Stimulated activated CD4-positive, alpha-beta T cell treated with anti-CD3 and anti-CD28 coated beads, Interleukin-4, amount 100 ng/mL, for 48 hours (primary cell): ENCODE measurements at regions not wholly inside any gene's neighbourhood (a gene's known extent, or its start where the extent isn't known, plus 50 kb on each side); places are given as distances from the start of the nearest gene placed in this dataset.

Experiments used
- DNase-seq, 2 donors: peaks; one replicate each; pipeline ENCODE4 v3.0.0-alpha.2; 2020; ENCODE audit warnings: low read depth in 2 of 2

DNA sequence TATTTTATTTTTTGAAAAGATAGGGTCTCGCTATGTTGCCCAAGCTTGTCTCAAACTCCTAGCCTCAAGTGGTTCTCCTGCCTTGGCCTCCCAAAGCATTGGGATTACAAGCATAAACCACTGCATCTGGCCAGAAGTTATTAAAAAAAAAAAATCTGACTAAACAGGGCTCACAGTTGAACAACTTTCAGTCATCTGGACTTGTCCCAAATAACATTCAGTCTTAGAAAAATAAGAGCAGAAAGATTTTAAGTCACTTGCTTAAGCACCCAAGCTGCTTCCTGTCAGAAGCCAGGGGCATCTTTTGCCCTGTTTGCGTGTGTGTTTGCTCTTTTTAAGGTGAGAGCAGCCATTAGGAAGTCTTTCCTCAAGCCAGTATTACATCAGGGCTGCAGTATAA, 286.8 kb downstream of the LMO4 start:
- no peak for DNase-seq

DNA sequence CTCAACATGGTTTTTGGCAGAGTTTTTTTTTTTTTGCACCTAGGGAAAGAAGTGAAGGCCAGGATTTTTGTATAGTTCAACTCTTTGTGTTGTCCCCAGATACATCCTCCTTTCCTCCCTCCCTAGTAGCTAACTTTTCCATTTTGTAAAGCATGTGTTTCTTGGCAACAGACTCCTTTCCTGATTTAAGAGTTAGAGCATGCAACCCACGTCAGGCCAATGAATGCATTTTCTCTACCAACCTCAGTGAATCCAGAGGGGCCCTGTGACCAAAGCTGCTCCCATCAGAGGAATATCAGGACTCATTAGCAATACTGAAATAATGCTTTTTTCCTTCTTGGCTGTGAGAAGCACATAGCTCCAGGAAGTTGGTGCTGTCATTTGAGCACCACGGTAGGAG, 287.2 kb downstream of the LMO4 start:
- no peak for DNase-seq

DNA sequence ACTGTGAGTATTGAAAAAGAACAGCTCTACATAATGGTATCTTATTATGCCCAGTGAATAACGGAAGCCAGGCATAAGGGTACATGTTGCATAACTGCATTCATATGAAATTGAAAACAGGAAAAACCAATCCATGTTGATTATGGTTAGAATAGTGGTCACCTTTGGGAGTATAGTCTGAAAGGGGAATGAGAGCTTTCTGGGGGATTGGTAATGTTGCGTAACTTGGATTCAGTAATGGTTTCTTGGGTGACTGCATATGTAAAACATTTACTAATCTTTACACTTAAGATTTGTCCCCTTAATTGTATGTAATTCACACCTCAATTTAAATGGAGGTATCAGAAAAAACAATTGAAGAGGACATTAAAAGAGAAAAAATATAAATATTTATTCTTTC, 292.1 kb downstream of the LMO4 start:
- no peak for DNase-seq

DNA sequence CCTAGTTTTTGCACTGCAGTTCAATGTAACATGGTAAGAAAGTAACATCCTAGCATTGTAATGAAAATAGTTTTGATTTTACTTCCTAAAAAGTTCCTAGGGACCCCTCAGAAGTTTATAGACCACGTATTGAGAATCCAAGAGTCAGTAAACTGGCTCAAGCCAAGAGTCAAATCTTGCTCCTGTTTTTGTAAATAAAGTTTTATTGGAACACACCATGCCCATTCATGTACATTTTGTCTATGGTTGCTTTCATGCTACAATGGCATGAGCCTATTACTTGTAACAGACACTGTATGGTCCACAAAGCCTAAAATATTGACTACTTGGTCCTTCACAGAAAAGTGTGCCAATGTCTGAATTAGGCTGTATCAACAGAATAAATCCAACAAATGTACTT, 301.0 kb downstream of the LMO4 start:
- DNase-seq, result no peak

DNA sequence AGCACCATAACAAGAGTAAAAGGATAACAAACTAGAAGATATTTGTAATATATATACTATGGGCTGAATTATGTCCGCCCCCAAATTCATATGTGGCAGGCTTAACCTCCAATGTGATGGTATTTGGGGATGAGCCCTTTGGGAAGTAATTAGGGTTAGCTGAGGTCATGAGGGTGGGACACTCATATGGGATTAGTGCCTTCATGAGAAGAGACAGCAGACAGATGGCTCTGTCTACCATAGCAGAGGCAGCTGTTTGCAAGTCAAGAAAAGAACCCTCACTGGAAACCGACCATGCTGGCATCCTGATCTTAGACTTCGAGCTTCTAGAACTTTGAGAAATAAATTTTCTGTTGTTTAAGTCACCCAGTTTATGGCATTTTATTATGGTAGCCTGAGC, 303.6 kb downstream of the LMO4 start:
- DNase-seq, result no peak

DNA sequence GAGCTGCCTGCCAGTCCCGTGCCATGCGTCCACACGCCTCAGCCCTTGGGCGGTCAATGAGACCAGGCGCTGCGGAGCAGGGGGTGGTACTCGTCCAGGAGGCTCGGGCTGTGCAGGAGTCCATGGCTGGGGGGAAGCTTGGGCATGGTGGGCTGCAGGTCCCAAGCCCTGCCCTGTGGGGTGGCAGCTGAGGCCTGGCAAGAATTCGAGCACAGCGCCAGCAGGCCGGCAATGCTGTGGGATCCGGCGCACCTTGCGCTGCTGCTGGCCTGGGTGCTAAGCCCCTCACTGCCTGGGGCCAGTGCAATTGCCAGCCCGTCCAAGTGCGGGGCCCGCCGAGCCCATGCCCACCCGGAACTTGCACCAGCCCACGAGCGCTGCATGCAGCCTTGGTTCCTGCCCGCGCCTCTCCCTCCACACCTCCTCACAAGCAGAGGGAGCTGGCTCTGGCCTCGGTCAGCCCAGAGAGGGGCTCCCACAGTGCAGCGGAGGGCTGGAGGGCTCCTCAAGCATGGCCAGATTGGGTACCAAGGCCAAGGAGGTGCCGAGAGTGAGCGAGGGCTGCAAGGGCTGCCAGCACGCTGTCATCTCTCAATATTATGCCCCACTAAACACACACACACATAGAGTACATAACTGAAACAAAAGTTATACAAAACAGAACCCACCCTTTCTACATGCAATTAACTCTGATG, 307.7 kb downstream of the LMO4 start:
- no peak for DNase-seq

DNA sequence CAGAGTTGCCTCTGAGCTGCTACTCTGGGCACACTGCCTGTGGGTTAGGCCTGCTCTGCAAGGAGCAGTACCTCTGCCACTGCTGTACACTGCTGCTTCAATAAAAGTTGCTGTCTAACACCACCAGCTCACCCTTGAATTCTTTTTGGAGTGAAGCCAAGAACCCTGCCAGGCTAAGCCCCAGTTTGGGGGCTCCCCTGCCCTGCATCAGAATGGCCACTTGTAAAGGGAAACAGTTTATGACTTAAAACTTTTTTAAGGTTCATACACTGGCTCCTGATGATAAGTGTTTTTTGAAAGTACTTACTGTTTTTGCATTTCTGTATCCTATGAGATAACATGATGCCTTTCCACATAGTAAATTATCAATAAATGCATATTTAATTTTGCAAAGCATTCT, 310.0 kb downstream of the LMO4 start:
- DNase-seq, result no peak

DNA sequence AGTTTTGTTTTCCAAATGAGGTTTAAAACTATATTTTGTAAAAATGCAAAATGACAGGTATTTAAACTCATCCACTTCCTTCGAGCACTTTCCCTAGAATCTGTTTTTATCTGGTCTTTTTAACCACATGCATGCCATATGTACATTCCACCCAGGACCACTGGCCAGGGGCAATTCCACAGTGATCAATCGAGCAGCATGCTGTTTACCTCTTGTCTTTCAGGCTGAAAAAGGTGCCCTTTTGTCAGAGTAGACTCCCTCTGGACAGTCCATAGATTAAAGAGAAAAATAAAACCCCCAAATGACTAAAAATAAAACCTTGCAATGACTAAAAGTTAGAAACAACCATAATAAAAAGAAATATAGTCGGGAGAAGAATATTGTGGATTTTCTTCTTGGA, 313.3 kb downstream of the LMO4 start:
- DNase-seq, result no peak

DNA sequence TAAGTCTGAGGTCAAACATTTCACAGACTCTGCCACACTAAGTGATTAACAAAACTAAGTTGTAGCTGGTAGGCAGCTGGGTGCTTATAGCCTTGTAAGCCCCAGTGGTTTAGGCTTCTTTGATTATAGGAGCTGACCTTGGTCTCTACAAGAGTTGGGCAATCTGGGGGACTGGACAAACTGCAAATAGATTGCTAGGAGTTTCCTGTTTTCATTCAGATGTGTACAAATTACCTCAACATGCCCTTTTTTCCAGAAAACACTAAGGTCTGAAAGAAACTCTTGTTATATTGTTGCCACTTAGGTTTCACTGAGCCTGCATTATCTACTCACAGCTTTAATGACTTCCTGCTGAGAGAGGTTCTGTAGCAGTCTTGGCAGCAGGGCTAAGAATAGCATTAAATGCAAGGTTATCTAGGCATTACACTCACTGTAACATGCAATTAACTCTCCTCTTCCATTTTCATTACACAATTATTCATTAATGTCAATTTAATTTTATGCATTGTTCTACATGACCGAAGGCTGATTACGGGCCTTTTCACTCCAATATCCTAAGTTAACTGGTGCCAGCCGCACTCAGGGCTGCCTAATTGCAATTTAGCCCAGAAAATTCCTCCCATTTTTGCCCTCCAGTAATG, 314.0 kb downstream of the LMO4 start:
- no peak for DNase-seq

DNA sequence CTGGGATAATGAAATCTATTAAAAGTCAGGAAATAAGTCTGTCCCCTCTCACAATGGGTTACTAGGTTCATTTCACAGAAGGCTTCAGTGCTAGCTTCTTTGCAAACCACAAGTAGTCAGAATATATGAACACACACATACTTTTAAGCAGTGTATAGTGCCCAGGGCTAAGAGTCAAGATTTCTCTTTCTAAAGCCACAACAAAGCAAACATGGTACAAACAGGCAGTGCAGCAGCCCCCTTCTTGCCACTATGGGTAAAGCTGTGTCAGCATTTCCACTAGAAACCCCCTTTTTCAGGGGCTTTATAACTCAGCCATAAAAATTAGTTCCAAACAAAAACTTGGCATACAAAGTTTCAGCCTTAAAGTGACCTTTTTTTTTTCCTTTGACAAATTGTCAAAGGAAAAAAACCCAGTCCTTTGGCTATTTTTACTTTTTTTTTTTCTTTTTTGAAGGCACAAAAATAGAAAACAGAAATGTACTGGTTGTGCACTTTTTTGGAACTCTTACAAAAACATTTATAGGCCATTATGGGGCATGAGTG, 315.4 kb downstream of the LMO4 start:
- no peak for DNase-seq

DNA sequence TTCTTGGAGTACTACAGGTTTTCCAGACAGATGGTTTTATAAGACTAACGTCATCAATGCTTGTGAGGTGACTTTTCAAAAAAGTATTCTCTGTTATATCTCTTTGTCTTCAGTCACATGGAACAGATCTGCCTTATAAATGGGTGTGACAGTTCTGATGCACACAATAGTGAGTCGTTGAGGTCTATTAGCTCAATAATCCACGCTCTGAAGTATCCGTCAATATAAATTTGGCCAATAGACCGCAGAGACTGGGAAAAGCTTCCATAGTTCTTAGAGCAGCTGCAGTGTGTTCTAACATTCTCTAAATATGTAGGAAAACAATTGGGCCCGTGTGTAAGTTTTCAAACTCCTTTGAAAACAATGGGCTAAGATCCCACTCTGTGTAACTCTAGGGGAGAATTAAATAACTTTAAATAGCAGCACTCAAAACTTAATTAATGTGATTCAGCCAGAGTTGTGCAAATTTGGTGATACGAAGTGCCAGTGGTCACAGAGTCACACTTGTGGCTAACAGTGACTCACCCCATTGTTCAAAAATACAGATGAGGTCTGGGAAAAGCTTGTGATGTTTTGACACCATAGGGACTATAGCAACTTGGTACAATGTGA, 316.0 kb downstream of the LMO4 start:
- no peak for DNase-seq

DNA sequence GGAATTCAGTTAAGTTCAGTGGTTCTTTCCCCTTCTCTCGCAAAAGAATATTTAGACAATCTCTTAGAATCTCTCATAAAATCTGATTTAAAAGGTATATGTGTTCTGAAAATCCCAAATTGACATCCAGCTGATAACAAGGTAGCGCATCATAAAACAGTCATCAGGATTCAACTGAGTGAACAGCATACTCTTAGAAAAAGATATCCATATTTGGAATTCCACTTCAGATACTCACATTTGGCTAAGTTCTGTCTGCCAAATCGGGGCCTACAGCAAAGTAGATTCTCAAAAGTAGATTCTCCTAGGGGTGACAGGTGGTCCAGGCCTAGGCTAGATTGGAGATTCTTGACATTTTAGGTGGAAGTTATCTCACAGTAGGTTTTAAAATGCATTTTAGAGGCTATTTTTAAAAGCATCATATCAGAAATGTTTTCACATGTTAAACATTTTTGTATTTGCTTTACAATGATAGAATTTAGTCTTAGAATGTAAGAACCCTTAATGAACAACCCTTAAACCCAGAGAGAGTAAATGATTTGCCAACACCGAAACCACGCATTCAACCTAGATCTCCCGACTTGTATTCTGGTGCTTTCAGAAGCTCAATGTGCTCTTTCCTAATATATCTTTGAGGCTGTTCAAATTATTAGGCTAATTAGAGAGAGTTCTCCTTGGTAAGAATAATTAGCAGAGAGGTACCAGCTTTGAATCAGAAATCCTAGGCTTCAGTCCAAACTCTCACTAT, 318.9 kb downstream of the LMO4 start:
- no peak for DNase-seq

DNA sequence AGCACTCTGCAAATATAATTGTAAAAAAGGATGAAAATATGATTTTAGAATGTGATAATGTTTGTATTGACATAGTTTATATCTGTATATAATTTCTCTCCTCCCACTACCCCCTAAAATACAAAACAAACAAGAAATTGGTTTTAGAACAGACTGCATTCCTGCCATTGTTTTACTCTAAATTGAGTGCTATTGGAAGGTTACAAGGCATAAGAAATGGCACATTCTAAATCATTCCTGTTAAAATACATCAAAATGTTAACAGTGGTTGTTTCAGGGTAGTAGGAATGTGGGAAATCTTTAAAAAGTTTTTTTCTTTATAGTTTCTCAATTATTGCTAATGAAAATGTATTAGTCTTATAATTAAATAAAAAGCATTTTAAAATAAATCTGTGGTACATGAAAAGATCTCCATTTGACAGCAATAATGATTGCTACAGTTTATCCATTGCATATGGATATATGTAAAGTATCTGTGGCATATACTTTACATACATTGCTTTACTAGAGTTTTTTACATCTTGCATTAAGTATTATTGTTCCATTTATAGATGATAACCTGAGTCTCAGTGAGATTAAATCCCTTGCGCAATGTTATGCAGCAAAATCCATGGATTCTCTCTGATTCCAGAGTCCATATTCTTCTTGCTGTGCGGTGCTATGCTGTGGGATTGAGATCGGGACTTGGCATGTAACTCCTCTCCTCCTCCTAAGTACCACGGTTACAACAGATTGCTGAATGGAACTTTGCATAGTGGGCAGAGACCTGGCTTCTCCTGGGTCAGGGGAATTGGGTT, 319.8 kb downstream of the LMO4 start:
- DNase-seq, result no peak

DNA sequence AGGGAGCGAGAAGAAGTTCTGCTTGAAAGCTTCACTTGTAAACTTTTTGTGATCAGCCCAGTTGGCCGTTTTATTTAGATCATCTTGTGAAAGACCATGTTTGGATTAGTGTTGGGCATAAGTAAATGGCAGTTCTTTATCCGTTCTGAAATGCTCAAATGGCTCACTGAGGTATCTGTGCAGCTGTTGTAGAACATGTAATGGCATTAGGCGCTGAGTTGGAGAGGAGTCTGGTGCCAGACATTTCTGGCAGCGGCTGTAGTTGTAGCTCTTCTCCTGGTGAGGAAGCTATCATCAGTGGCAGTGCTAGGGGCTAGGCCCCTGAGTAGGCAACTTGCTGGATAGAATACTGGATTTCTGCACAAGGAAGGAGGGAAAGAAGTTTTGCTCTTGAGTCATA, 321.6 kb downstream of the LMO4 start:
- no peak for DNase-seq

DNA sequence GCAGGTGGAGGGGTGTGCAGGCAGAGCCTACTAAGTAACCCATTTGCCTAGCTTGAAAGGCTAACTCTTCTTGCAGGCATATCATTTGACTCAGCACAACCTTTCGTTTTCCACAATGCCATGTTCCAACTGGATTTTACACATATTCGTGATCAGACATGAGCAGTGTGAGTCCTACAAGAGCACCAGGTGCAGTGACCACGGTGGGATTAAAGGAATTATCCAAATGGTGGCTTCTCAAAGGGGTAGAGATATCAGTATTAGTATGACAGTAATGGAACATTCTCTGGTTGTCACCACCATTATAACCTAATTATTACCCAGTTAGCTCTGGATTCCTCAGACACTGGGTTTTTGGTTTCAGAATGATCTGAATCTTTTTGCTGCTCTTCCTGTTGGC, 323.5 kb downstream of the LMO4 start:
- no peak for DNase-seq

DNA sequence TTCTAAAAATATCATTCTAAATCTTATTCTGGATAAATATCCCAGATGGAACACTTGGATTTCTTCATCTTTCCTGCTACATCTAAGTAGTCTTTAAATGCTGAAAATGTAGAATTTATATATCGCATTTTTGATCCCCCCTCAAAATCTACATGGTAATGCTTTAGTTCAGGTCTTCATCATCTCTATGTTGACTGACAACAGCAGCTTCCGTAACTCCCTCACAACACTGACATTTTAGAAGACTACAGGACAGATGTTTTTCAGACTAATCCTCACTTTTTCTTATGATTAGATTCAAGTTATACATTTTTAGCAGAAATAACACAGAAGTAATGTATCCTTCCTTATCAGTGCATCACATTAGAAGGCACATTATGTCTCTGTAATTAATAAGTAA, 336.5 kb downstream of the LMO4 start:
- no peak for DNase-seq

DNA sequence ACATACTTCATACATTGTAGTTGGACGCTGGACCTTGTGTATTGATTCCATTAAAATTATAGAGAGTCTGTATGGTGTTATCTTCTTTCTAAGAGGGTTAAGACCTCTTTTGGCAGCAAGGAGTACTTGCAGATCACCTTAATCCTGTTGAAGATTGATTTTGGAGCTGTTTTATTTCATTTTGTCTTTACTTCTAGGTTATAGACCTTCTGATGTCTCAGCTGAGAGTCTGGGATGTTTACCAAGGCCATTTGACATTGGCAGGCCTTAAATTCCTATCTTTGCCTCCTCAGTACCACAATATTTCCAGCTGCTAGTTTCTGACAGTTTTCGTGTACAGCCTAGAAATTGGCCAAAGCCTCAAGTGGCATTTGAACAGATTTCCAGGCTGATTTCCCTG, 338.0 kb downstream of the LMO4 start:
- DNase-seq, result no peak

DNA sequence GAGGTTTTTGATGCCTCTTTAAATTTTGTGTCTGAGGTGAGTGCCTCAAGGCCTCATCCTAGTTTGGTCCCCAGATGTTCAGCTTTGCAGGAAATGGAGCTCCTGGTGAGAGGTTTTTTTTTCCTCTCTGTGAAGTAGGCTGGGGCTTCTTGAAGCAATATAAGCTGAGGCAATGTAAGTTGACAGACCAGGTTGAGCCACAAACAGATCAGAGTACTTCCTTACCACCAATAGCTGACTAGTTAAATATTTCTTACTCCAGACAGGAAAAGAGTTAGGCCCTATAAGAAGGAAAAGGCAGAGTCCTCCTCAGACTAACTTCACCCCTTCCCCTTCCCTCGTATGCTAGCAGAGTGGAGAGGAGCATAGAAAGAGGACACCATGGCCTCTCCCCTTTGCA, 341.0 kb downstream of the LMO4 start:
- no peak for DNase-seq

DNA sequence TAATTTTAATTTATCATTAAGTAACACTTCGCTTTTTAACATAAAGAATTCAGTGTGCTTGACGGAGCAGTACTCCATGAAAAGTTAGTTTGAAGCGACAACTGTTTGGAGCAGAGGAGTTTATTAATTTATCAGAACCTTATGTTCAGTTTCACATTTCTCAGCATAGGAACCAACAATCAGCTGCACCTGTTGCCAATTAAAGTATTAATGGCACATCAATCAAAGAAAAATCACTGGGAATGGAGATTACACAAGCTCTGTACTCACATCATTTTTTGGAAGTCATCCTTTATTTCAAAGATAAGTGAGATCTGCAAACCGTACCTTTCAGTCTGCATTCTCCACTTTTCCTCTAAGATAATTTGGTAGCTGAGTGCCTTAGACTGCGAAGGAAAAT, 344.6 kb downstream of the LMO4 start:
- DNase-seq, result no peak

DNA sequence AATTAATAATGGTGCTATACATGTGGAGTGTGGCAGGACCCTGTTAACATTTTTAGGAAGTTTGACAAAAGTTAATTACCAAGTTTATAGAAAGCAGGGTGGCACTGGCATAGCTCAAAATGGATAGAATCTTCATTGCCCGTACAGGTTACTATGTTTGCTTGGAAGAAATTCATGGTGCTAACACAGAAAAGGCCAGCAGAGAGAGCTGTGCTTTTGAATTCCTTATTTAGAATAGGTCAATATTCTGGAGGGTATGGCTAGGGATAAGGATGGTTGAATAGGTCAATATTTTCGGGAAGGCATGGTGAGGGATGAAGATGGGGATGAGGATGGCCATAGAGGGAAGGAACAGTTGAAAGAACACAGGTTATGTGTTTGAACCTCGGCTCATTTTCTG, 345.1 kb downstream of the LMO4 start:
- no peak for DNase-seq

DNA sequence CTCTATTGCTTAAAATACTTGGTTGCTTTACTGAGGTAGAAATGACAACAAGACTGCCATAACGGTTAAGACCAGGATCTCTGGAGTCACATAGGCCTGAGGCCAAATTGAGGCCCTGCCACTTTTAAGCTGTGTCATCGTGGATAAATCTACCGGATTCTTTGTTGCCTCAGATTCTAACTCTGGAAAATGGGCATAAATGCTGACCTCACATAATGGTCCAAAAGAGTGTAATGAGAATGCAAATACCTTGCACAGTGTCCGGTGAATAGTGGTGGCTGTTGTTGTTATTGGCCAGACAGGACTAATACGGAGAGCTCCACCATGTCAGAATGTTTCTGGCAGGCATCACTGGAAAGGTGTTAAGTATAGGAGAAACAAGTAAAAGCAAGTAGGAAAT, 346.1 kb downstream of the LMO4 start:
- no peak for DNase-seq

DNA sequence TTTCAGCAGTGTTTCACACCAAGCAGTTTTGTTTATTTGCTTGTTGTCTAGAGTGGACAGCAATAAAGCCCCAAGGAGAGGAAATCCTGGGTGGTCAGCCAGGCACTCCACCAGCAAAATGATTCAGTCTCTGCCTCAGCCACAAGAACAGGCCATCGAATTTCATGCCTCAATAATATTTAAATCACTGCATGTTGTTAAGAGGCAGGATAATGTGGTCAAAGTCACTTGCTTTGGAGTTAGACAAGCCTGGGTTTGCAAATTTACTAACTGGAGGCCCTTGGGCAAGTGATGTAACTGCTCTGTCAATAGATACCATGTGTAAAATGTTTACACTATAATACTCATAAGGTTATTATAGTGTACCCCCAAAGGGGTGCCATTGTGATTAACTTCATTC, 349.6 kb downstream of the LMO4 start:
- no peak for DNase-seq
